ENCODE measurements at regions not wholly inside any gene's neighbourhood (a gene's known extent, or its start where the extent isn't known, plus 50 kb on each side); places are given as distances from the start of the nearest gene placed in this dataset.
"Not testable (repeated sequence)": the region's sequence is repeated elsewhere in the genome, so short reads cannot be mapped to it uniquely, and the experiment has no call there.

- H3K27ac ChIP-seq (ENCODE audit: low read length), result no peak overlapping the region
- no peaks in the 10 kb centered on the region for H3K4me1 ChIP-seq (ENCODE audit: control insufficient read depth, low read depth, low read length)
- no peak overlapping the region for H3K9ac ChIP-seq (ENCODE audit: low read length)
- no peak overlapping the region for H3K4me3 ChIP-seq (ENCODE audit: low read length)
- H3K27me3 ChIP-seq (ENCODE audit: control insufficient read depth, insufficient read depth, low read length), result no peaks in the 10 kb centered on the region
- no peaks in the 10 kb centered on the region for H3K36me3 ChIP-seq (ENCODE audit: control insufficient read depth, low read depth, low read length)
- no peaks in the 10 kb centered on the region for H3K9me3 ChIP-seq (ENCODE audit: control insufficient read depth, low read depth, low read length)
These were observed 237.5 kb upstream of the POGK start for GRCh38 chr1:166601650-166602278.

GRCh38 chr1:166602801-166603200, 236.5 kb upstream of the POGK start:
- not testable (repeated sequence) for H3K9ac ChIP-seq (ENCODE audit: low read length); H3K27me3 ChIP-seq (ENCODE audit: control insufficient read depth, insufficient read depth, low read length); H3K36me3 ChIP-seq (ENCODE audit: control insufficient read depth, low read depth, low read length); H3K9me3 ChIP-seq (ENCODE audit: control insufficient read depth, low read depth, low read length); H3K4me1 ChIP-seq (ENCODE audit: control insufficient read depth, low read depth, low read length); H3K4me3 ChIP-seq (ENCODE audit: low read length); H3K27ac ChIP-seq (ENCODE audit: low read length)

GRCh38 chr1:166603296-166603695, 236.0 kb upstream of the POGK start:
- Histone ChIP-seq H3K27ac (ENCODE audit: low read length) (no peak overlapping the region), H3K4me3 (ENCODE audit: low read length) (no peak overlapping the region), H3K27me3 (ENCODE audit: control insufficient read depth, insufficient read depth, low read length) (no peaks in the 10 kb centered on the region), H3K4me1 (ENCODE audit: control insufficient read depth, low read depth, low read length) (no peaks in the 10 kb centered on the region), H3K9ac (ENCODE audit: low read length) (no peak overlapping the region), H3K9me3 (ENCODE audit: control insufficient read depth, low read depth, low read length) (no peaks in the 10 kb centered on the region), H3K36me3 (ENCODE audit: control insufficient read depth, low read depth, low read length) (no peaks in the 10 kb centered on the region)

- H3K9ac ChIP-seq (ENCODE audit: low read length), result no peak overlapping the region
- H3K4me1 ChIP-seq (ENCODE audit: control insufficient read depth, low read depth, low read length), result no peaks in the 10 kb centered on the region
These were observed 234.1 kb upstream of the POGK start for GRCh38 chr1:166605137-166605536.

GRCh38 chr1:166612886-166613285, 226.4 kb upstream of the POGK start:
- no peaks in the 10 kb centered on the region for H3K27me3 ChIP-seq (ENCODE audit: control insufficient read depth, insufficient read depth, low read length)
- no peak overlapping the region for H3K4me3 ChIP-seq (ENCODE audit: low read length)
- no peak overlapping the region for H3K9ac ChIP-seq (ENCODE audit: low read length)
- no peaks in the 10 kb centered on the region for H3K36me3 ChIP-seq (ENCODE audit: control insufficient read depth, low read depth, low read length)
- H3K27ac ChIP-seq (ENCODE audit: low read length), result no peak overlapping the region
- no peaks in the 10 kb centered on the region for H3K4me1 ChIP-seq (ENCODE audit: control insufficient read depth, low read depth, low read length)
- no peaks in the 10 kb centered on the region for H3K9me3 ChIP-seq (ENCODE audit: control insufficient read depth, low read depth, low read length)

More at GRCh38 chr1:166605137-166605536, 234.1 kb upstream of the POGK start:
- no peaks in the 10 kb centered on the region for H3K9me3 ChIP-seq (ENCODE audit: control insufficient read depth, low read depth, low read length)
- H3K27me3 ChIP-seq (ENCODE audit: control insufficient read depth, insufficient read depth, low read length), result no peaks in the 10 kb centered on the region
- H3K4me3 ChIP-seq (ENCODE audit: low read length), result no peak overlapping the region
- H3K27ac ChIP-seq (ENCODE audit: low read length), result no peak overlapping the region
- no peaks in the 10 kb centered on the region for H3K36me3 ChIP-seq (ENCODE audit: control insufficient read depth, low read depth, low read length)

GRCh38 chr1:166616206-166616605, 223.1 kb upstream of the POGK start:
- Histone ChIP-seq H3K4me1 (ENCODE audit: control insufficient read depth, low read depth, low read length) (no peaks in the 10 kb centered on the region), H3K27me3 (ENCODE audit: control insufficient read depth, insufficient read depth, low read length) (no peaks in the 10 kb centered on the region), H3K36me3 (ENCODE audit: control insufficient read depth, low read depth, low read length) (no peaks in the 10 kb centered on the region), H3K27ac (ENCODE audit: low read length) (no peak overlapping the region), H3K4me3 (ENCODE audit: low read length) (no peak overlapping the region), H3K9me3 (ENCODE audit: control insufficient read depth, low read depth, low read length) (no peaks in the 10 kb centered on the region), H3K9ac (ENCODE audit: low read length) (no peak overlapping the region)

GRCh38 chr1:166626711-166627110, 212.6 kb upstream of the POGK start:
- H3K9ac ChIP-seq (ENCODE audit: low read length), result no peak overlapping the region
- H3K36me3 ChIP-seq (ENCODE audit: control insufficient read depth, low read depth, low read length), result no peaks in the 10 kb centered on the region
- H3K9me3 ChIP-seq (ENCODE audit: control insufficient read depth, low read depth, low read length), result no peaks in the 10 kb centered on the region
- no peak overlapping the region for H3K4me3 ChIP-seq (ENCODE audit: low read length)
- no peaks in the 10 kb centered on the region for H3K27me3 ChIP-seq (ENCODE audit: control insufficient read depth, insufficient read depth, low read length)
- no peaks in the 10 kb centered on the region for H3K4me1 ChIP-seq (ENCODE audit: control insufficient read depth, low read depth, low read length)
- H3K27ac ChIP-seq (ENCODE audit: low read length), result no peak overlapping the region

GRCh38 chr1:166627558-166627957, 211.7 kb upstream of the POGK start:
- Histone ChIP-seq H3K9me3 (ENCODE audit: control insufficient read depth, low read depth, low read length) (no peaks in the 10 kb centered on the region), H3K9ac (ENCODE audit: low read length) (no peak overlapping the region), H3K27ac (ENCODE audit: low read length) (no peak overlapping the region), H3K27me3 (ENCODE audit: control insufficient read depth, insufficient read depth, low read length) (no peaks in the 10 kb centered on the region), H3K4me1 (ENCODE audit: control insufficient read depth, low read depth, low read length) (no peaks in the 10 kb centered on the region), H3K36me3 (ENCODE audit: control insufficient read depth, low read depth, low read length) (no peaks in the 10 kb centered on the region), H3K4me3 (ENCODE audit: low read length) (no peak overlapping the region)

- Histone ChIP-seq H3K27me3 (ENCODE audit: control insufficient read depth, insufficient read depth, low read length) (no peaks in the 10 kb centered on the region), H3K9ac (ENCODE audit: low read length) (no peak overlapping the region), H3K9me3 (ENCODE audit: control insufficient read depth, low read depth, low read length) (no peaks in the 10 kb centered on the region), H3K4me1 (ENCODE audit: control insufficient read depth, low read depth, low read length) (no peaks in the 10 kb centered on the region), H3K4me3 (ENCODE audit: low read length) (no peak overlapping the region), H3K36me3 (ENCODE audit: control insufficient read depth, low read depth, low read length) (no peaks in the 10 kb centered on the region), H3K27ac (ENCODE audit: low read length) (no peak overlapping the region)
These were observed 211.0 kb upstream of the POGK start for GRCh38 chr1:166628259-166628658.

- no peak overlapping the region for H3K4me3 ChIP-seq (ENCODE audit: low read length)
- H3K27ac ChIP-seq (ENCODE audit: low read length), result no peak overlapping the region
- H3K27me3 ChIP-seq (ENCODE audit: control insufficient read depth, insufficient read depth, low read length), result no peaks in the 10 kb centered on the region
- H3K9ac ChIP-seq (ENCODE audit: low read length), result no peak overlapping the region
- no peaks in the 10 kb centered on the region for H3K9me3 ChIP-seq (ENCODE audit: control insufficient read depth, low read depth, low read length)
- no peaks in the 10 kb centered on the region for H3K36me3 ChIP-seq (ENCODE audit: control insufficient read depth, low read depth, low read length)
- H3K4me1 ChIP-seq (ENCODE audit: control insufficient read depth, low read depth, low read length), result no peaks in the 10 kb centered on the region
These were observed 209.3 kb upstream of the POGK start for GRCh38 chr1:166629946-166630345.

GRCh38 chr1:166630369-166630768, 208.9 kb upstream of the POGK start:
- H3K9me3 ChIP-seq (ENCODE audit: control insufficient read depth, low read depth, low read length), result no peaks in the 10 kb centered on the region
- no peak overlapping the region for H3K9ac ChIP-seq (ENCODE audit: low read length)
- no peaks in the 10 kb centered on the region for H3K27me3 ChIP-seq (ENCODE audit: control insufficient read depth, insufficient read depth, low read length)
- H3K4me1 ChIP-seq (ENCODE audit: control insufficient read depth, low read depth, low read length), result no peaks in the 10 kb centered on the region
- H3K27ac ChIP-seq (ENCODE audit: low read length), result no peak overlapping the region
- no peaks in the 10 kb centered on the region for H3K36me3 ChIP-seq (ENCODE audit: control insufficient read depth, low read depth, low read length)
- no peak overlapping the region for H3K4me3 ChIP-seq (ENCODE audit: low read length)

- Histone ChIP-seq H3K4me3 (ENCODE audit: low read length) (no peak overlapping the region), H3K4me1 (ENCODE audit: control insufficient read depth, low read depth, low read length) (no peaks in the 10 kb centered on the region), H3K36me3 (ENCODE audit: control insufficient read depth, low read depth, low read length) (no peaks in the 10 kb centered on the region), H3K27ac (ENCODE audit: low read length) (no peak overlapping the region), H3K9ac (ENCODE audit: low read length) (no peak overlapping the region), H3K27me3 (ENCODE audit: control insufficient read depth, insufficient read depth, low read length) (no peaks in the 10 kb centered on the region), H3K9me3 (ENCODE audit: control insufficient read depth, low read depth, low read length) (no peaks in the 10 kb centered on the region)
These were observed 201.1 kb upstream of the POGK start for GRCh38 chr1:166638137-166638536.

Measured in iPS-18a (cell line).